H1 (cell line): ENCODE measurements at regions not wholly inside any gene's neighbourhood (a gene's known extent, or its start where the extent isn't known, plus 50 kb on each side); places are given as distances from the start of the nearest gene placed in this dataset.

Experiments
- BRCA1 ChIP-seq: IDR thresholded peaks from 2 replicates; pipeline ENCODE4 v1.6.1; 2012; ENCODE audit warnings: low read depth, low read length, improper control_type of control experiment
- CHD2 ChIP-seq: IDR thresholded peaks from 2 replicates; pipeline ENCODE4 v1.6.1; 2012; ENCODE audit warnings: low read length, improper control_type of control experiment
- EP300 ChIP-seq, 2 experiments: IDR thresholded peaks; 1 replicate in 1 of 2; 2 replicates in 1 of 2; pipeline ENCODE4 v1.6.1; 2011 to 2012; ENCODE audit warnings: low read depth in 2 of 2, low read length in 2 of 2, mild to moderate bottlenecking in 2 of 2, borderline replicate concordance in 1 of 2, inconsistent platforms in 1 of 2, moderate library complexity in 1 of 2
- EZH2 ChIP-seq: fragments of 200-600 bp; sonication (generic); IDR thresholded peaks from 2 replicates; pipeline ENCODE4 v1.7.1; 2012; ENCODE audit warnings: low read depth, mild to moderate bottlenecking, moderate library complexity, low read length, inconsistent platforms; ENCODE audit not compliant: severe bottlenecking
- KDM1A ChIP-seq: fragments of 200-600, 300-600 bp; sonication (generic); IDR thresholded peaks from 2 replicates; pipeline ENCODE4 v1.7.1; 2016; ENCODE audit warnings: mild to moderate bottlenecking, low read length, borderline replicate concordance
- MAFK ChIP-seq: IDR thresholded peaks from 2 replicates; pipeline ENCODE4 v1.6.1; 2012; ENCODE audit warnings: low read depth, mild to moderate bottlenecking, improper control_type of control experiment, low read length
- POLR2A ChIP-seq, 2 experiments: IDR thresholded peaks; 1 replicate in 1 of 2; 2 replicates in 1 of 2; pipeline ENCODE4 v1.6.1; 2011; ENCODE audit warnings: low read depth in 2 of 2, low read length in 2 of 2, mild to moderate bottlenecking in 2 of 2; ENCODE audit errors: control extremely low read depth in 1 of 2
- POLR2AphosphoS5 ChIP-seq: IDR thresholded peaks from 2 replicates; pipeline ENCODE4 v1.6.1; 2011; ENCODE audit warnings: low read depth, low read length
- SP2 ChIP-seq: IDR thresholded peaks from 2 replicates; pipeline ENCODE4 v1.6.1; 2012; ENCODE audit warnings: mild to moderate bottlenecking, low read length, inconsistent platforms
- SRF ChIP-seq: IDR thresholded peaks from 2 replicates; pipeline ENCODE4 v1.6.1; 2011; ENCODE audit warnings: mild to moderate bottlenecking, low read depth, low read length, moderate library complexity
- TCF12 ChIP-seq: IDR thresholded peaks from 2 replicates; pipeline ENCODE4 v1.6.1; 2011; ENCODE audit warnings: low read depth, mild to moderate bottlenecking, low read length
- TF ChIP-seq, protein P1 (sequence below): IDR thresholded peaks from 2 replicates; pipeline ENCODE4 v1.6.1; 2012; ENCODE audit warnings: inconsistent platforms
- TF ChIP-seq, protein P2 (sequence below), 3 experiments: IDR thresholded peaks; 1 replicate in 2 of 3; 2 replicates in 1 of 3; pipeline versions ENCODE4 v1.5.1 to v1.6.1; 2011; ENCODE audit warnings: low read length in 3 of 3, mild to moderate bottlenecking in 3 of 3, inconsistent platforms in 2 of 3, low read depth in 1 of 3, moderate library complexity in 1 of 3; ENCODE audit not compliant: insufficient read depth in 1 of 3; ENCODE audit errors: control extremely low read depth in 1 of 3
- TF ChIP-seq, protein P3 (sequence below): IDR thresholded peaks from 2 replicates; pipeline ENCODE4 v1.6.1; 2011; ENCODE audit warnings: low read depth, mild to moderate bottlenecking, low read length; ENCODE audit not compliant: insufficient read depth

DNA sequence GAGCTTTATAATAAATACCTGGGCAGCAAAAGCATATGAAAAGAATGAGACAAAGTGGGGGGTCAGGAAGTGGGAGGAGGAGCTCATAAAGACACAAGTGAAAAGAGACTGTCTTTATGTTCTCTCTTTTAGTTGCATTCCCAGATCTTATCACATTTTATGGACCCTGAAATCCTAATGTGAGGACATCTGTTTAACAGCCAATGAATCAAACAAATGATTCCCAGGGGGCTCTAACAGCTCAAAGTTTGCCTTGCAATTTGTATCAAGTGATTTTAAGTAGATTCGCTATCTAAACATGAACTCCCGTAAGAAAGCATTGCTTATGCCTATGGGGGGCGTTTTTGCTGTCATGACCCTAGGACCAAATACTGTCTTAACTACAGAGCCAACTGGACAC lies 332.3 kb upstream of the CNTN4 start:
- TF ChIP-seq, protein P1, sequence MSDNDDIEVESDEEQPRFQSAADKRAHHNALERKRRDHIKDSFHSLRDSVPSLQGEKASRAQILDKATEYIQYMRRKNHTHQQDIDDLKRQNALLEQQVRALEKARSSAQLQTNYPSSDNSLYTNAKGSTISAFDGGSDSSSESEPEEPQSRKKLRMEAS: no peak
- TF ChIP-seq POLR2AphosphoS5: no peak
- no peak for TF ChIP-seq BRCA1
- TF ChIP-seq EP300 (IDR thresholded peaks at IDR 0.05; ENCODE audit: borderline replicate concordance in 1 of 2, low read depth in 2 of 2, low read length in 2 of 2): no peak
- no peak for TF ChIP-seq POLR2A (IDR thresholded peaks at IDR 0.05; ENCODE audit: control extremely low read depth in 1 of 2, low read depth in 2 of 2, low read length in 2 of 2)
- no peak for TF ChIP-seq SRF
- no peak for TF ChIP-seq MAFK
- no peak for TF ChIP-seq SP2
- TF ChIP-seq, protein P2, sequence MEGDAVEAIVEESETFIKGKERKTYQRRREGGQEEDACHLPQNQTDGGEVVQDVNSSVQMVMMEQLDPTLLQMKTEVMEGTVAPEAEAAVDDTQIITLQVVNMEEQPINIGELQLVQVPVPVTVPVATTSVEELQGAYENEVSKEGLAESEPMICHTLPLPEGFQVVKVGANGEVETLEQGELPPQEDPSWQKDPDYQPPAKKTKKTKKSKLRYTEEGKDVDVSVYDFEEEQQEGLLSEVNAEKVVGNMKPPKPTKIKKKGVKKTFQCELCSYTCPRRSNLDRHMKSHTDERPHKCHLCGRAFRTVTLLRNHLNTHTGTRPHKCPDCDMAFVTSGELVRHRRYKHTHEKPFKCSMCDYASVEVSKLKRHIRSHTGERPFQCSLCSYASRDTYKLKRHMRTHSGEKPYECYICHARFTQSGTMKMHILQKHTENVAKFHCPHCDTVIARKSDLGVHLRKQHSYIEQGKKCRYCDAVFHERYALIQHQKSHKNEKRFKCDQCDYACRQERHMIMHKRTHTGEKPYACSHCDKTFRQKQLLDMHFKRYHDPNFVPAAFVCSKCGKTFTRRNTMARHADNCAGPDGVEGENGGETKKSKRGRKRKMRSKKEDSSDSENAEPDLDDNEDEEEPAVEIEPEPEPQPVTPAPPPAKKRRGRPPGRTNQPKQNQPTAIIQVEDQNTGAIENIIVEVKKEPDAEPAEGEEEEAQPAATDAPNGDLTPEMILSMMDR (IDR thresholded peaks at IDR 0.05; ENCODE audit: control extremely low read depth in 1 of 3, insufficient read depth in 1 of 3, low read depth in 1 of 3, low read length in 3 of 3): no peak
- TF ChIP-seq CHD2: no peak
- TF ChIP-seq, protein P3, sequence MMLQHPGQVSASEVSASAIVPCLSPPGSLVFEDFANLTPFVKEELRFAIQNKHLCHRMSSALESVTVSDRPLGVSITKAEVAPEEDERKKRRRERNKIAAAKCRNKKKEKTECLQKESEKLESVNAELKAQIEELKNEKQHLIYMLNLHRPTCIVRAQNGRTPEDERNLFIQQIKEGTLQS: no peak
- TF ChIP-seq EZH2: no peak
- TF ChIP-seq KDM1A: no peak
- no peak for TF ChIP-seq TCF12
